H1 (cell line): ENCODE measurements at regions not wholly inside any gene's neighbourhood (a gene's known extent, or its start where the extent isn't known, plus 50 kb on each side); places are given as distances from the start of the nearest gene placed in this dataset.

Experiments
- CTCF ChIA-PET: fragments of 300-600 bp; sonication (Branson Sonifier 250); formaldehyde crosslinking; loops from one replicate; lab custom pipeline; 2021; ENCODE audit not compliant: partially characterized antibody; lab: Charles Lee
- POLR2A ChIA-PET: fragments of 300-600 bp; sonication (Branson Sonifier 250); formaldehyde crosslinking; loops from one replicate; lab custom pipeline; 2021; ENCODE audit warnings: inconsistent platforms; ENCODE audit not compliant: partially characterized antibody; lab: Charles Lee
- DNase-seq, 2 experiments: peaks; one replicate each; pipeline versions ENCODE4 v3.0.0 to v3.0.0-alpha.2; 2010 to 2022; ENCODE audit warnings: low spot score in 2 of 2, low read depth in 1 of 2, mixed read lengths in 1 of 2
- FAIRE-seq: peaks from 2 replicates; lab custom pipeline; 2011; peaks lifted over from hg19 to GRCh38; lab: Jason Lieb, UNC
- H2AFZ ChIP-seq: 2 replicates; pipeline ENCODE4 v1.8.1; 2012; ENCODE audit warnings: low read length, inconsistent platforms
- H2AK5ac ChIP-seq: 2 replicates; pipeline ENCODE4 v1.6.1; 2013; ENCODE audit warnings: low read depth, low read length
- H2BK120ac ChIP-seq: replicated peaks from 2 replicates; pipeline ENCODE3; 2013; ENCODE audit warnings: low read depth, low read length, inconsistent platforms
- H2BK12ac ChIP-seq: 2 replicates; pipeline ENCODE4 v1.6.1; 2013; ENCODE audit warnings: low read depth, low read length
- H2BK15ac ChIP-seq: 2 replicates; pipeline ENCODE4 v1.6.1; 2013; ENCODE audit warnings: low read length
- H2BK20ac ChIP-seq: 2 replicates; pipeline ENCODE4 v1.6.1; 2013; ENCODE audit warnings: low read length
- H2BK5ac ChIP-seq: 2 replicates; pipeline ENCODE4 v1.6.1; 2013; ENCODE audit warnings: low read depth, low read length
- H3K14ac ChIP-seq: 2 replicates; pipeline ENCODE4 v1.6.1; 2013; ENCODE audit warnings: inconsistent platforms; ENCODE audit not compliant: insufficient read length
- H3K18ac ChIP-seq: 2 replicates; pipeline ENCODE4 v1.6.1; 2013; ENCODE audit warnings: low read length; ENCODE audit errors: extremely low read depth
- H3K23ac ChIP-seq: 2 replicates; pipeline ENCODE4 v1.6.1; 2013; ENCODE audit warnings: inconsistent platforms; ENCODE audit not compliant: insufficient read length
- H3K23me2 ChIP-seq: 2 replicates; pipeline ENCODE4 v1.6.1; 2013; ENCODE audit warnings: low read depth, low read length
- H3K27ac ChIP-seq: 2 replicates; pipeline ENCODE4 v1.6.1; 2011; ENCODE audit warnings: low read depth, low read length, inconsistent platforms
- H3K27me3 ChIP-seq, 4 experiments: replicated peaks in 1 of 4; 1 replicate in 1 of 4; 2 replicates in 3 of 4; pipeline versions ENCODE4 v1.6.1 to v1.8.1; 2011 to 2013; ENCODE audit warnings: low read length in 3 of 4, mild to moderate bottlenecking in 3 of 4, inconsistent platforms in 2 of 4, mixed read lengths in 2 of 4, moderate library complexity in 1 of 4; ENCODE audit not compliant: control insufficient read depth in 3 of 4, insufficient read depth in 3 of 4; ENCODE audit errors: extremely low read depth in 1 of 4
- H3K36me3 ChIP-seq, 4 experiments: 2 replicates each; pipeline versions ENCODE4 v1.6.1 to v1.8.1; 2011 to 2013; ENCODE audit warnings: mild to moderate bottlenecking in 4 of 4, low read length in 3 of 4, moderate library complexity in 2 of 4, control low read depth in 1 of 4, inconsistent platforms in 1 of 4; ENCODE audit not compliant: insufficient read depth in 4 of 4, control insufficient read depth in 2 of 4
- H3K4ac ChIP-seq: replicated peaks from 2 replicates; pipeline ENCODE3; 2013; ENCODE audit warnings: low read length, low read depth, mixed read lengths, inconsistent platforms; ENCODE audit not compliant: insufficient read length
- H3K4me1 ChIP-seq, 4 experiments: replicated peaks in 1 of 4; 1 replicate in 1 of 4; 2 replicates in 3 of 4; pipeline versions ENCODE4 v1.6.1 to v1.8.1; 2011 to 2013; ENCODE audit warnings: low read length in 3 of 4, inconsistent platforms in 2 of 4, mixed read lengths in 1 of 4; ENCODE audit not compliant: insufficient read depth in 4 of 4, control insufficient read depth in 3 of 4
- H3K4me2 ChIP-seq, 2 experiments: 2 replicates each; pipeline versions ENCODE4 v1.6.1 to v1.8.1; 2011 to 2013; ENCODE audit warnings: low read depth in 2 of 2, low read length in 2 of 2, control low read depth in 1 of 2, inconsistent platforms in 1 of 2, mild to moderate bottlenecking in 1 of 2; ENCODE audit not compliant: insufficient read depth in 1 of 2
- H3K4me3 ChIP-seq, 4 experiments: fragments of 200-600, 300-600 bp in 1 of 4; sonication (generic), shearing (Covaris generic), sonication (Bioruptor Twin) in 1 of 4; 2 replicates each; pipeline versions ENCODE4 v1.5.1 to v1.8.1; 2011 to 2016; ENCODE audit warnings: low read length in 4 of 4, low read depth in 3 of 4, control low read depth in 2 of 4, inconsistent platforms in 2 of 4, mild to moderate bottlenecking in 2 of 4, mixed read lengths in 1 of 4, moderate library complexity in 1 of 4; ENCODE audit not compliant: insufficient read depth in 2 of 4; ENCODE audit errors: extremely low read depth in 1 of 4
- H3K56ac ChIP-seq: replicated peaks from 2 replicates; pipeline ENCODE3; 2013; ENCODE audit warnings: low read depth, mild to moderate bottlenecking, mixed read lengths, low read length, inconsistent platforms; ENCODE audit not compliant: insufficient read length
- H3K79me1 ChIP-seq: 2 replicates; pipeline ENCODE4 v1.6.1; 2013; ENCODE audit warnings: low read depth, low read length, control low read depth
- H3K79me2 ChIP-seq, 2 experiments: 2 replicates each; pipeline versions ENCODE4 v1.6.1 to v1.8.1; 2012 to 2013; ENCODE audit warnings: low read length in 2 of 2, mild to moderate bottlenecking in 2 of 2, inconsistent platforms in 1 of 2; ENCODE audit not compliant: insufficient read depth in 2 of 2, control insufficient read depth in 1 of 2
- H3K9ac ChIP-seq, 4 experiments: replicated peaks in 1 of 4; 1 replicate in 1 of 4; 2 replicates in 3 of 4; pipeline versions ENCODE4 v1.6.1 to v1.8.1; 2011 to 2013; ENCODE audit warnings: low read depth in 3 of 4, low read length in 3 of 4, control low read depth in 2 of 4, mild to moderate bottlenecking in 2 of 4, moderate library complexity in 2 of 4, inconsistent platforms in 1 of 4; ENCODE audit errors: extremely low read depth in 1 of 4
- H3K9me3 ChIP-seq, 2 experiments: 2 replicates each; pipeline versions ENCODE4 v1.6.1 to v1.8.1; 2012 to 2013; ENCODE audit warnings: mild to moderate bottlenecking in 2 of 2, moderate library complexity in 2 of 2, control low read depth in 1 of 2, inconsistent platforms in 1 of 2, low read depth in 1 of 2, low read length in 1 of 2, mixed read lengths in 1 of 2; ENCODE audit not compliant: insufficient read depth in 2 of 2
- H4K20me1 ChIP-seq, 2 experiments: replicated peaks in 1 of 2; 2 replicates each; pipeline versions ENCODE3 to v1.8.1; 2011 to 2013; ENCODE audit warnings: inconsistent platforms in 2 of 2, low read length in 2 of 2, mild to moderate bottlenecking in 1 of 2; ENCODE audit not compliant: insufficient read depth in 2 of 2, control insufficient read depth in 1 of 2
- H4K5ac ChIP-seq: 2 replicates; pipeline ENCODE4 v1.6.1; 2013; ENCODE audit warnings: low read length, low read depth, mixed read lengths, inconsistent platforms; ENCODE audit not compliant: insufficient read length
- H4K8ac ChIP-seq: 2 replicates; pipeline ENCODE4 v1.8.0; 2013; ENCODE audit warnings: mild to moderate bottlenecking, moderate library complexity, low read length, inconsistent platforms; ENCODE audit not compliant: insufficient read depth; ENCODE audit errors: extremely low read depth
- H4K91ac ChIP-seq: replicated peaks from 2 replicates; pipeline ENCODE3; 2013; ENCODE audit warnings: low read length, mixed read lengths, inconsistent platforms; ENCODE audit not compliant: insufficient read length
- BCL11A ChIP-seq, 2 experiments: IDR thresholded peaks; one replicate each; pipeline ENCODE4 v1.6.1; 2011; ENCODE audit warnings: low read depth in 2 of 2, low read length in 2 of 2, mild to moderate bottlenecking in 2 of 2
- WGBS, 2 experiments: shearing (Covaris generic) in 1 of 2; methylation state at CpG; one replicate each; pipeline versions ENCODE4 v1.1.6 to v1.1.7; 2013 to 2015; ENCODE audit warnings: low lambda C conversion rate in 2 of 2, mixed read lengths in 2 of 2, inconsistent platforms in 1 of 2, low coverage in 1 of 2, missing lambda C conversion rate in 1 of 2; ENCODE audit not compliant: insufficient replicate concordance in 2 of 2, insufficient coverage in 1 of 2, insufficient read length in 1 of 2; ENCODE audit errors: extremely low coverage in 1 of 2, missing lambda C conversion rate in 1 of 2; 5-methylcytosine and 5-hydroxymethylcytosine counted together
- TF ChIP-seq, protein P1 (sequence below): IDR thresholded peaks from 2 replicates; pipeline ENCODE4 v1.6.1; 2012; ENCODE audit warnings: inconsistent platforms

DNA sequence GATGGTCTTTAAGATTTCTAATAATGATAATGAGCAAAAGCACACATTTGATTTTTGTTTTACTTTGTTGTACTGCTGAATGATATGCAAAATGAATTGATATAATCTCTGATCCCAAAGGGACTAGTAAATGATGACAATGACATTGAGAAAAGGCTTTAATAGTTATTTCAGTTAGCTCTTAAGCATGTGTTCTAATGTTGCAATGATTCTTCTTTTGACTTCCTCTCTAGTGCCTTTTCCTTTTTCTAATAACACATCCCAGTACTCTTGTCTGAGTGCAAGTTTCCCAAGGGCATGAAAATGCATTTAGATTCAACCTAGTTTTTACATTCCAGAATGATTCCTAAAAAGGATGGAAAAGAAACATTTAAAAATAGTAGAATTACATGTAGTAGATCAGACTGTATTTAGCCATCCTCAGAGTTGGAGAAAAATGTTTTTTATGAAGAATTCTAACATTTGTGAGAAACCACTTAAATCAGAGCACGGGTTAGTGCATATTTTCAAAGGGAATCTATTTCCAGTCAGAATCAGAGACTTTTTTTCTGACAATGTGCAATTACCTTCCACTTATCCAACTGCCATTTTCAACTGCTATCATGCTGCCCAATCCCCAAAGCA is 508.8 kb downstream of the C4orf33 start:
- Histone ChIP-seq H3K4me3 (no peak overlapping the region), H2BK5ac (no peak overlapping the region), H2BK12ac (no peak overlapping the region), H3K9ac (no peak overlapping the region), H2BK20ac (no peak overlapping the region), H3K79me1 (no peaks in the 10 kb centered on the region), H3K23me2 (no peaks in the 10 kb centered on the region), H3K56ac (no peak overlapping the region), H2AK5ac (no peak overlapping the region), H3K9me3 (no peaks in the 10 kb centered on the region), H3K4ac (no peak overlapping the region), H3K27ac (no peak overlapping the region), H3K18ac (no peak overlapping the region), H3K36me3 (no peaks in the 10 kb centered on the region), H4K5ac (no peak overlapping the region), H3K4me1 (no peaks in the 10 kb centered on the region), H2BK120ac (no peak overlapping the region), H3K14ac (no peak overlapping the region), H3K23ac (no peak overlapping the region), H2BK15ac (no peak overlapping the region), H4K91ac (no peak overlapping the region), H4K8ac (no peak overlapping the region), H3K79me2 (no peaks in the 10 kb centered on the region), H4K20me1 (no peaks in the 10 kb centered on the region), H3K4me2 (no peak overlapping the region), H2AFZ (no peak overlapping the region), H3K27me3 (no peaks in the 10 kb centered on the region)
- 86% methylated on average over 1 of the region's 1 CpG; no CpG with 5 or more reads in 1 of the 2 experiments for WGBS, 2 experiments
- no peak for FAIRE-seq
- POLR2A ChIA-PET: no interaction called here
- CTCF ChIA-PET: no interaction called here
- DNase-seq: no peak
- TF ChIP-seq, protein P1, sequence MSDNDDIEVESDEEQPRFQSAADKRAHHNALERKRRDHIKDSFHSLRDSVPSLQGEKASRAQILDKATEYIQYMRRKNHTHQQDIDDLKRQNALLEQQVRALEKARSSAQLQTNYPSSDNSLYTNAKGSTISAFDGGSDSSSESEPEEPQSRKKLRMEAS: no peak
- TF ChIP-seq BCL11A (IDR thresholded peaks at IDR 0.05; ENCODE audit: low read depth in 2 of 2, low read length in 2 of 2): no peak
